Lung (tissue), 11 donors: ENCODE measurements at regions not wholly inside any gene's neighbourhood (a gene's known extent, or its start where the extent isn't known, plus 50 kb on each side); places are given as distances from the start of the nearest gene placed in this dataset.

ENCODE experiments used
- ATAC-seq: fragments of 200-7000 bp; cut with Tn5 transposase; one replicate; pipeline ENCODE4 v1.9.1; 2020; ENCODE audit warnings: moderate number of reproducible peaks; ENCODE audit not compliant: insufficient read depth, low FRiP score
- DNase-seq, 3 donors: peaks; one replicate each; pipeline ENCODE4 v3.0.0-alpha.2; 2013 to 2017
- H3K27ac ChIP-seq, 2 donors: one replicate each; pipeline ENCODE4 v1.5.1; 2013; ENCODE audit warnings: mild to moderate bottlenecking in 2 of 2, moderate library complexity in 2 of 2, control low read depth in 1 of 2, inconsistent platforms in 1 of 2, low read depth in 1 of 2, low read length in 1 of 2
- H3K27me3 ChIP-seq, 3 donors: one replicate each; pipeline ENCODE4 v1.5.1; 2013; ENCODE audit warnings: low read length in 2 of 3; ENCODE audit not compliant: control insufficient read depth in 3 of 3, insufficient read depth in 3 of 3
- H3K36me3 ChIP-seq, 4 donors: one replicate each; pipeline ENCODE4 v1.5.1; 2013; ENCODE audit warnings: low read length in 4 of 4, mild to moderate bottlenecking in 1 of 4, moderate library complexity in 1 of 4; ENCODE audit not compliant: control insufficient read depth in 4 of 4, insufficient read depth in 4 of 4
- H3K4me1 ChIP-seq, 5 donors: one replicate each; pipeline ENCODE4 v1.5.1; 2013; ENCODE audit warnings: low read length in 5 of 5, mild to moderate bottlenecking in 2 of 5, moderate library complexity in 1 of 5; ENCODE audit not compliant: control insufficient read depth in 5 of 5, insufficient read depth in 5 of 5
- H3K4me3 ChIP-seq: one replicate; pipeline ENCODE4 v1.5.1; 2013; ENCODE audit warnings: mild to moderate bottlenecking, control low read depth, moderate library complexity
- H3K9ac ChIP-seq, 2 donors: one replicate each; pipeline ENCODE4 v1.5.1; 2013; ENCODE audit warnings: low read length in 2 of 2, control low read depth in 1 of 2; ENCODE audit not compliant: insufficient read depth in 1 of 2
- H3K9me3 ChIP-seq, 4 donors: one replicate each; pipeline ENCODE4 v1.5.1; 2013; ENCODE audit warnings: low read length in 3 of 4, mild to moderate bottlenecking in 1 of 4, moderate library complexity in 1 of 4; ENCODE audit not compliant: control insufficient read depth in 4 of 4, insufficient read depth in 3 of 4
- CTCF ChIP-seq: IDR thresholded peaks from 2 replicates; pipeline ENCODE4 v1.5.1; 2012; ENCODE audit warnings: mild to moderate bottlenecking; ENCODE audit errors: control extremely low read depth, extremely low read depth
- WGBS, 2 donors: extraction: QIAGEN DNeasy Blood & Tissue Kit; methylation state at CpG; one replicate each; pipeline ENCODE4 v1.1.7; 2013; 5-methylcytosine and 5-hydroxymethylcytosine counted together
- donor health status: control.
- donor health status: control.
- donor health status: Bipolar disorder and iron deficiency.
- donor health status: healthy.
- donor health status: DM: yes; HTN: yes; CAD: no.

- H3K27me3 ChIP-seq: no peaks in the 10 kb centered on the region
- ATAC-seq (no peak), DNase-seq (no peak)
- no peaks in the 10 kb centered on the region for H3K4me1 ChIP-seq
- 91 to 92% methylated on average over 14 of the region's 14 CpGs for WGBS, 2 donors
- TF ChIP-seq CTCF: no peak
- H3K9me3 ChIP-seq: no peaks in the 10 kb centered on the region
- no peak overlapping the region for H3K9ac ChIP-seq
- H3K27ac ChIP-seq: no peak overlapping the region
- peaks cover 0 to 3% (median 0%) of the 10 kb centered on the region in 4 donors for H3K36me3 ChIP-seq
- no peak overlapping the region for H3K4me3 ChIP-seq
Measured at GRCh38 chr22:48523761-48524160, 1303.9 kb downstream of the BRD1 start.

GRCh38 chr22:48523091-48523490 is 1304.6 kb downstream of the BRD1 start:
- H3K4me3 ChIP-seq: no peak overlapping the region
- H3K27ac ChIP-seq: no peak overlapping the region
- H3K4me1 ChIP-seq: no peaks in the 10 kb centered on the region
- no peak for TF ChIP-seq CTCF
- H3K36me3 ChIP-seq: peaks cover 0 to 3% (median 0%) of the 10 kb centered on the region in 4 donors
- DNase-seq (no peak), ATAC-seq (no peak)
- H3K9me3 ChIP-seq: no peaks in the 10 kb centered on the region
- no peak overlapping the region for H3K9ac ChIP-seq
- 93 to 96% methylated on average over 19 of the region's 19 CpGs for WGBS, 2 donors
- no peaks in the 10 kb centered on the region for H3K27me3 ChIP-seq

- H3K9me3 ChIP-seq: no peaks in the 10 kb centered on the region
- H3K36me3 ChIP-seq: peaks cover 0 to 3% (median 0%) of the 10 kb centered on the region in 4 donors
- H3K4me1 ChIP-seq: no peaks in the 10 kb centered on the region
- 96 to 97% methylated on average over 14 of the region's 14 CpGs for WGBS, 2 donors
- H3K27ac ChIP-seq: no peak overlapping the region
- TF ChIP-seq CTCF: no peak
- no peak overlapping the region for H3K4me3 ChIP-seq
- no peak for DNase-seq
- no peak for ATAC-seq
- H3K9ac ChIP-seq: no peak overlapping the region
- no peaks in the 10 kb centered on the region for H3K27me3 ChIP-seq
Measured at GRCh38 chr22:48522271-48522670, 1305.4 kb downstream of the BRD1 start.

GRCh38 chr22:48520884-48521588 is 1306.6 kb downstream of the BRD1 start:
- 76 to 79% methylated on average over 13 of the region's 13 CpGs for WGBS, 2 donors
- DNase-seq (no peak), ATAC-seq (no peak)
- Histone ChIP-seq H3K27ac (no peak overlapping the region), H3K36me3 (peaks cover 0 to 3% (median 0%) of the 10 kb centered on the region in 4 donors), H3K4me1 (no peaks in the 10 kb centered on the region), H3K9me3 (no peaks in the 10 kb centered on the region), H3K4me3 (no peak overlapping the region), H3K9ac (no peak overlapping the region), H3K27me3 (no peaks in the 10 kb centered on the region)
- TF ChIP-seq CTCF: no peak
